GM12878 (cell line): ENCODE measurements at regions not wholly inside any gene's neighbourhood (a gene's known extent, or its start where the extent isn't known, plus 50 kb on each side); places are given as distances from the start of the nearest gene placed in this dataset.
"Not testable (repeated sequence)": the region's sequence is repeated elsewhere in the genome, so short reads cannot be mapped to it uniquely, and the experiment has no call there.

Experiments used
- ATAC-seq: fragments of 200-7000 bp; cut with Tn5 transposase; 3 replicates; pipeline ENCODE4 v1.9.1; 2020; ENCODE audit warnings: mild to moderate bottlenecking, moderate library complexity
- BruUV-seq: library from RNA; stranded (reverse); fragments of 400-500 nt; replicated peaks from 2 replicates; lab custom pipeline; 2021; lab: Mats Ljungman, UMichigan
- CTCF ChIA-PET: fragments of 300-600 bp; sonication (Branson Sonifier 250); formaldehyde crosslinking; extraction: SDS; loops from one replicate; lab custom pipeline; 2021; ENCODE audit warnings: inconsistent platforms; lab: Yijun Ruan, JAX
- POLR2A ChIA-PET: fragments of 350-600 bp; formaldehyde crosslinking; extraction: SDS; loops from one replicate; lab custom pipeline; 2021; ENCODE audit warnings: inconsistent platforms; lab: Charles Lee
- RAD21 ChIA-PET: fragments of 300-600 bp; sonication (Branson Sonifier 250); formaldehyde crosslinking; loops from one replicate; lab custom pipeline; 2023; ENCODE audit warnings: antibody characterized with exemption; ENCODE audit not compliant: unreplicated experiment; lab: Charles Lee
- SMC1A ChIA-PET: fragments of 300-600 bp; sonication (Branson Sonifier 250); formaldehyde crosslinking; loops from one replicate; lab custom pipeline; 2023; ENCODE audit not compliant: unreplicated experiment, uncharacterized antibody; lab: Charles Lee
- DNase-seq: peaks from one replicate; pipeline ENCODE4 v3.0.0-alpha.2; 2011; ENCODE audit warnings: low read depth, low spot score
- FAIRE-seq: peaks from 3 replicates; lab custom pipeline; 2011; peaks lifted over from hg19 to GRCh38; lab: Jason Lieb, UNC
- H2AFZ ChIP-seq: 2 replicates; pipeline ENCODE4 v1.6.0; 2011; ENCODE audit warnings: low read depth, low read length, control low read depth; ENCODE audit not compliant: control insufficient read depth
- H3K27ac ChIP-seq: 2 replicates; pipeline ENCODE4 v1.5.1; 2011; ENCODE audit warnings: control low read depth; ENCODE audit not compliant: control insufficient read depth, insufficient read depth
- H3K27me3 ChIP-seq, 2 experiments: replicated peaks in 1 of 2; 2 replicates each; pipeline versions ENCODE4 v1.6.0 to v1.6.1; 2011; ENCODE audit warnings: low read length in 1 of 2; ENCODE audit not compliant: control insufficient read depth in 2 of 2, insufficient read depth in 2 of 2
- H3K36me3 ChIP-seq, 2 experiments: 2 replicates each; pipeline ENCODE4 v1.5.1; 2011; ENCODE audit warnings: low read length in 1 of 2; ENCODE audit not compliant: control insufficient read depth in 2 of 2, insufficient read depth in 2 of 2
- H3K4me1 ChIP-seq: 2 replicates; pipeline ENCODE4 v1.6.1; 2011; ENCODE audit warnings: mild to moderate bottlenecking, low read length, moderate library complexity, mixed read lengths; ENCODE audit not compliant: control insufficient read depth, insufficient read depth
- H3K4me2 ChIP-seq: 2 replicates; pipeline ENCODE4 v1.6.0; 2011; ENCODE audit warnings: control low read depth; ENCODE audit not compliant: control insufficient read depth, insufficient read depth
- H3K4me3 ChIP-seq: fragments of 200-600 bp; sonication (generic); 2 replicates; pipeline ENCODE4 v1.5.1; 2016
- H3K79me2 ChIP-seq: 2 replicates; pipeline ENCODE4 v1.6.0; 2011; ENCODE audit warnings: low read length; ENCODE audit not compliant: control insufficient read depth, insufficient read depth
- H3K9ac ChIP-seq: 2 replicates; pipeline ENCODE4 v1.8.0; 2011; ENCODE audit warnings: low read length, control low read depth, mixed read lengths; ENCODE audit not compliant: control insufficient read depth, insufficient read depth
- H3K9me3 ChIP-seq: replicated peaks from 3 replicates; pipeline ENCODE4 v1.5.1; 2011; ENCODE audit warnings: mild to moderate bottlenecking, low read length; ENCODE audit not compliant: control insufficient read depth, insufficient read depth
- H4K20me1 ChIP-seq: 2 replicates; pipeline ENCODE4 v1.6.0; 2011; ENCODE audit not compliant: control insufficient read depth, insufficient read depth
- CTCF ChIP-seq, 3 experiments: IDR thresholded peaks in 2 of 3; conservative IDR thresholded peaks in 1 of 3; 2 replicates each; pipeline ENCODE4 v1.5.1; 2011; ENCODE audit warnings: low read depth in 3 of 3, low read length in 3 of 3, mild to moderate bottlenecking in 3 of 3, control low read depth in 2 of 3, moderate library complexity in 2 of 3, inconsistent platforms in 1 of 3, mixed read lengths in 1 of 3; ENCODE audit not compliant: control insufficient read depth in 2 of 3, insufficient read depth in 1 of 3; ENCODE audit errors: extremely low read depth in 1 of 3
- RAD21 ChIP-seq: IDR thresholded peaks from 2 replicates; pipeline ENCODE4 v1.6.1; 2011; ENCODE audit warnings: mild to moderate bottlenecking, low read depth, low read length, moderate library complexity; ENCODE audit not compliant: insufficient read depth
- RUNX3 ChIP-seq: IDR thresholded peaks from 2 replicates; pipeline ENCODE4 v1.6.1; 2012; ENCODE audit warnings: low read length, inconsistent platforms
- TCF12 ChIP-seq: IDR thresholded peaks from 2 replicates; pipeline ENCODE4 v1.6.1; 2011; ENCODE audit warnings: low read depth, mild to moderate bottlenecking, low read length
- WGBS: methylation state at CpG from one replicate; pipeline ENCODE4 v1.1.6; 2016; ENCODE audit warnings: low lambda C conversion rate; ENCODE audit not compliant: insufficient replicate concordance, insufficient coverage; ENCODE audit errors: missing lambda C conversion rate; 5-methylcytosine and 5-hydroxymethylcytosine counted together
- in situ Hi-C: fragments of 300-500 bp; cut with MboI; formaldehyde crosslinking; loops from 9 replicates; pipeline ENCODE4 v1.14.3; 2018; ENCODE audit warnings: mixed read lengths
- intact Hi-C: fragments of 100-400 bp; cut with micrococcal nuclease; formaldehyde crosslinking; loops from one replicate; pipeline ENCODE4 v1.14.2; 2022; ENCODE audit not compliant: unreplicated experiment

- H3K27me3 ChIP-seq, in situ Hi-C loops, H2AFZ ChIP-seq, H3K9ac ChIP-seq, DNase-seq, POLR2A ChIA-PET, FAIRE-seq, H3K9me3 ChIP-seq, intact Hi-C loops, H4K20me1 ChIP-seq, H3K36me3 ChIP-seq, H3K79me2 ChIP-seq, H3K27ac ChIP-seq, BruUV-seq, H3K4me3 ChIP-seq: not testable (repeated sequence)
- WGBS, result 20% methylated on average over 5 of the region's 5 CpGs
- ChIA-PET CTCF (interaction anchor here (0.7 to 2.7 kb wide), 17 partner anchors 9 to 233 kb away, joined by 3 to 23 read pairs (median 6); no protein-coding TSS in a partner anchor), SMC1A (interaction anchor here (0.8 to 1.3 kb wide), 3 partner anchors 24 to 103 kb away, joined by 3 read pairs; no protein-coding TSS in a partner anchor), RAD21 (interaction anchor here (1.1 to 1.5 kb wide), 4 partner anchors 27 to 106 kb away, joined by 4 to 6 read pairs (median 4); no protein-coding TSS in a partner anchor)
- H3K4me1 ChIP-seq, result peaks cover 14% of the 10 kb centered on the region
- TF ChIP-seq TCF12 (0 out of 2 replicates have a peak, but pooled peaks have one; percentile 31), RAD21 (peak; percentile 57), CTCF (IDR thresholded peaks at IDR 0.05 in 2 of 3, conservative IDR thresholded peaks at IDR 0.05 in 1 of 3; ENCODE audit: control insufficient read depth in 2 of 3, extremely low read depth in 1 of 3, insufficient read depth in 1 of 3, low read depth in 3 of 3, low read length in 3 of 3) (peak; percentile 23 to 42 (median 25); a peak in 5 of 6 replicates), RUNX3 (peak; percentile 34)
- ATAC-seq, result peak; percentile 55
- 0 out of 2 replicates have a peak overlapping the region, but pooled peaks have one; percentile 3 for H3K4me2 ChIP-seq
These were observed 1240.3 kb downstream of the TMEM121 start for GRCh38 chr14:106766551-106767277.

- RAD21 ChIA-PET, H3K9me3 ChIP-seq, H3K4me3 ChIP-seq, intact Hi-C loops, H3K79me2 ChIP-seq, H3K27ac ChIP-seq, CTCF ChIA-PET, DNase-seq, in situ Hi-C loops, FAIRE-seq, H4K20me1 ChIP-seq, SMC1A ChIA-PET, H3K36me3 ChIP-seq, BruUV-seq, H3K27me3 ChIP-seq, POLR2A ChIA-PET, H3K9ac ChIP-seq: not testable (repeated sequence)
- WGBS, result 12% methylated on average over 8 of the region's 8 CpGs
- H2AFZ ChIP-seq, result peak overlapping the region; percentile 77
- peak overlapping the region; percentile 64 for H3K4me2 ChIP-seq
- peaks cover 17% of the 10 kb centered on the region for H3K4me1 ChIP-seq
- ATAC-seq, result peak; percentile 33
These were observed 1241.8 kb downstream of the TMEM121 start for GRCh38 chr14:106768230-106768629.
